UCSD-AML1 (cell line): ENCODE measurements at regions not wholly inside any gene's neighbourhood (a gene's known extent, or its start where the extent isn't known, plus 50 kb on each side); places are given as distances from the start of the nearest gene placed in this dataset.
"Not testable (repeated sequence)": the region's sequence is repeated elsewhere in the genome, so short reads cannot be mapped to it uniquely, and the experiment has no call there.

Source experiments
- DNase-seq: peaks from one replicate; lab custom pipeline; 2025; ENCODE audit not compliant: unreplicated experiment; lab: John Stamatoyannopoulos, UW

- not testable (repeated sequence) for DNase-seq
These were observed 132.9 kb downstream of the FAM72B start for GRCh38 chr1:121051161-121051790.

- not testable (repeated sequence) for DNase-seq
These were observed 132.0 kb downstream of the FAM72B start for GRCh38 chr1:121052081-121052660.

- DNase-seq: not testable (repeated sequence)
These were observed 129.2 kb downstream of the FAM72B start for GRCh38 chr1:121054928-121055327.

GRCh38 chr1:121066925-121067324, 117.2 kb downstream of the FAM72B start:
- DNase-seq: not testable (repeated sequence)

GRCh38 chr1:121068738-121069499, 115.2 kb downstream of the FAM72B start:
- DNase-seq: not testable (repeated sequence)

- DNase-seq: not testable (repeated sequence)
These were observed 110.3 kb downstream of the FAM72B start for GRCh38 chr1:121073852-121074251.

GRCh38 chr1:121075254-121075805, 108.8 kb downstream of the FAM72B start:
- DNase-seq: not testable (repeated sequence)

GRCh38 chr1:121076674-121077073, 107.5 kb downstream of the FAM72B start:
- not testable (repeated sequence) for DNase-seq

- not testable (repeated sequence) for DNase-seq
These were observed 104.5 kb downstream of the FAM72B start for GRCh38 chr1:121079655-121080054.

GRCh38 chr1:121080197-121080903, 103.8 kb downstream of the FAM72B start:
- DNase-seq: peak; percentile 17

GRCh38 chr1:121080904-121081264, 103.3 kb downstream of the FAM72B start:
- not testable (repeated sequence) for DNase-seq

- not testable (repeated sequence) for DNase-seq
These were observed 102.4 kb downstream of the FAM72B start for GRCh38 chr1:121081625-121082199.

- not testable (repeated sequence) for DNase-seq
These were observed 101.1 kb downstream of the FAM72B start for GRCh38 chr1:121082995-121083394.

GRCh38 chr1:121086249-121086648, 97.9 kb downstream of the FAM72B start:
- DNase-seq: not testable (repeated sequence)

GRCh38 chr1:121087221-121087620, 96.9 kb downstream of the FAM72B start:
- DNase-seq: not testable (repeated sequence)

GRCh38 chr1:121088568-121088967, 95.6 kb downstream of the FAM72B start:
- not testable (repeated sequence) for DNase-seq

- DNase-seq: peak; percentile 13
These were observed 91.7 kb downstream of the FAM72B start for GRCh38 chr1:121092329-121092968.

- DNase-seq: not testable (repeated sequence)
These were observed 89.1 kb downstream of the FAM72B start for GRCh38 chr1:121095014-121095413.

- DNase-seq: peak; percentile 72
These were observed 86.8 kb downstream of the FAM72B start for GRCh38 chr1:121097127-121097866.

- DNase-seq: not testable (repeated sequence)
These were observed 86.3 kb downstream of the FAM72B start for GRCh38 chr1:121097867-121098215.
